ENCODE measurements at regions not wholly inside any gene's neighbourhood (a gene's known extent, or its start where the extent isn't known, plus 50 kb on each side); places are given as distances from the start of the nearest gene placed in this dataset.
"Not testable (repeated sequence)": the region's sequence is repeated elsewhere in the genome, so short reads cannot be mapped to it uniquely, and the experiment has no call there.

- no peak for DNase-seq
These were observed 91.7 kb upstream of the IGSF10 start for GRCh38 chr3:151552589-151552988.

GRCh38 chr3:151550642-151551041, 89.8 kb upstream of the IGSF10 start:
- DNase-seq, result no peak

- DNase-seq, result no peak
These were observed 89.3 kb upstream of the IGSF10 start for GRCh38 chr3:151550025-151550618.

- DNase-seq, result no peak
These were observed 87.3 kb upstream of the IGSF10 start for GRCh38 chr3:151548195-151548594.

- DNase-seq, result no peak
These were observed 83.3 kb upstream of the IGSF10 start for GRCh38 chr3:151544164-151544548.

GRCh38 chr3:151541178-151541577, 80.3 kb upstream of the IGSF10 start:
- no peak for DNase-seq

GRCh38 chr3:151539599-151539998, 78.7 kb upstream of the IGSF10 start:
- DNase-seq, result no peak

GRCh38 chr3:151538456-151539393, 77.9 kb upstream of the IGSF10 start:
- peak; percentile 7 for DNase-seq

- DNase-seq, result no peak
These were observed 76.9 kb upstream of the IGSF10 start for GRCh38 chr3:151537726-151538125.

GRCh38 chr3:151526757-151527156, 65.9 kb upstream of the IGSF10 start:
- no peak for DNase-seq

GRCh38 chr3:151520105-151520504, 59.2 kb upstream of the IGSF10 start:
- DNase-seq, result no peak

GRCh38 chr3:151511433-151511832, 50.6 kb upstream of the IGSF10 start:
- DNase-seq, result not testable (repeated sequence)
